GM23338 (cell line): ENCODE measurements at regions not wholly inside any gene's neighbourhood (a gene's known extent, or its start where the extent isn't known, plus 50 kb on each side); places are given as distances from the start of the nearest gene placed in this dataset.
A peak's percentile ranks its signal among the peaks of the same experiment; 100 is the strongest.

ENCODE experiments used
- ATAC-seq: fragments of 200-7000 bp; cut with Tn5 transposase; 3 replicates; pipeline ENCODE4 v1.9.1; 2020
- DNase-seq: peaks from one replicate; pipeline ENCODE4 v3.0.0-alpha.2; 2015; ENCODE audit warnings: low spot score
- H2AFZ ChIP-seq: fragments of 200-600 bp; sonication (generic); 2 replicates; pipeline ENCODE4 v1.8.0; 2016; ENCODE audit warnings: antibody characterized with exemption, mild to moderate bottlenecking, moderate library complexity
- H3F3A ChIP-seq: fragments of 200-600 bp; sonication (generic); replicated peaks from 2 replicates; pipeline ENCODE4 v1.8.0; 2017; ENCODE audit warnings: antibody characterized with exemption, mixed run types, low read depth
- H3K27ac ChIP-seq: fragments of 200-600 bp; sonication (generic); 2 replicates; pipeline ENCODE4 v1.6.1; 2016; ENCODE audit warnings: low read depth
- H3K27me3 ChIP-seq: fragments of 200-600 bp; sonication (generic); 2 replicates; pipeline ENCODE4 v1.8.0; 2016; ENCODE audit warnings: mild to moderate bottlenecking, mixed run types, moderate library complexity; ENCODE audit not compliant: insufficient read depth
- H3K36me3 ChIP-seq: fragments of 200-600 bp; sonication (generic); 2 replicates; pipeline ENCODE4 v1.8.0; 2016; ENCODE audit warnings: mild to moderate bottlenecking; ENCODE audit not compliant: insufficient read depth
- H3K4me1 ChIP-seq: fragments of 200-600 bp; sonication (generic); 2 replicates; pipeline ENCODE4 v1.8.0; 2016; ENCODE audit warnings: mild to moderate bottlenecking, moderate library complexity; ENCODE audit not compliant: insufficient read depth
- H3K4me2 ChIP-seq: fragments of 200-600 bp; sonication (generic); 2 replicates; pipeline ENCODE4 v1.7.1; 2017; ENCODE audit warnings: mixed run types
- H3K4me3 ChIP-seq: fragments of 200-600 bp; sonication (generic); 2 replicates; pipeline ENCODE4 v1.6.1; 2016; ENCODE audit warnings: mixed run types
- H3K79me2 ChIP-seq: fragments of 200-600 bp; sonication (generic); replicated peaks from 2 replicates; pipeline ENCODE4 v1.8.0; 2017; ENCODE audit warnings: mild to moderate bottlenecking; ENCODE audit not compliant: insufficient read depth
- H3K9me2 ChIP-seq: fragments of 200-600 bp; sonication (generic); 2 replicates; pipeline ENCODE4 v1.8.0; 2017; ENCODE audit not compliant: insufficient read depth
- H4K20me1 ChIP-seq: fragments of 200-600 bp; sonication (generic); replicated peaks from 2 replicates; pipeline ENCODE4 v1.8.0; 2017; ENCODE audit warnings: mild to moderate bottlenecking; ENCODE audit not compliant: insufficient read depth
- H3K27ac Mint-ChIP-seq: 2 replicates; pipeline ENCODE4 v1.8.0; 2020; ENCODE audit warnings: inconsistent platforms, mild to moderate bottlenecking, moderate library complexity, mixed read lengths
- H3K27me3 Mint-ChIP-seq: 3 replicates; pipeline ENCODE4 v1.8.0; 2022; ENCODE audit warnings: low read depth, mild to moderate bottlenecking, moderate library complexity, mixed read lengths, inconsistent platforms; ENCODE audit not compliant: insufficient read depth, poor library complexity
- H3K36me3 Mint-ChIP-seq: 3 replicates; pipeline ENCODE4 v1.8.0; 2021; ENCODE audit warnings: low read depth, mild to moderate bottlenecking, inconsistent platforms, moderate library complexity, mixed read lengths
- H3K4me1 Mint-ChIP-seq: 3 replicates; pipeline ENCODE4 v1.8.0; 2020; ENCODE audit warnings: mild to moderate bottlenecking, inconsistent platforms, mixed read lengths
- H3K4me3 Mint-ChIP-seq: 3 replicates; pipeline ENCODE4 v1.8.0; 2021; ENCODE audit warnings: moderate library complexity, mild to moderate bottlenecking, inconsistent platforms, mixed read lengths
- H3K9me3 Mint-ChIP-seq: 3 replicates; pipeline ENCODE4 v1.8.0; 2020; ENCODE audit warnings: moderate library complexity, mild to moderate bottlenecking, inconsistent platforms, mixed read lengths
- EZH2phosphoT487 ChIP-seq: fragments of 200-600 bp; sonication (generic); IDR thresholded peaks from one replicate; pipeline ENCODE4 v1.8.1; 2018; ENCODE audit warnings: antibody characterized with exemption; ENCODE audit not compliant: unreplicated experiment
- TF ChIP-seq, protein P1 (sequence below): fragments of 250-450 bp; sonication (Bioruptor Pico); IDR thresholded peaks from 2 replicates; pipeline ENCODE4 v1.5.0; 2020; ENCODE audit warnings: mild to moderate bottlenecking, moderate library complexity
- TF ChIP-seq, protein P2 (sequence below), 2 experiments: fragments of 200-600 bp in 1 of 2; sonication (generic) in 1 of 2; conservative IDR thresholded peaks; 2 replicates each; pipeline versions ENCODE4 v1.5.1 to v1.6.1; 2016 to 2017; ENCODE audit warnings: antibody characterized with exemption in 2 of 2, low read depth in 2 of 2, mild to moderate bottlenecking in 2 of 2, moderate library complexity in 1 of 2
- TF ChIP-seq, protein P3 (sequence below): IDR thresholded peaks from one replicate; pipeline ENCODE4 v1.6.1; 2018; ENCODE audit warnings: antibody characterized with exemption; ENCODE audit not compliant: unreplicated experiment

DNA sequence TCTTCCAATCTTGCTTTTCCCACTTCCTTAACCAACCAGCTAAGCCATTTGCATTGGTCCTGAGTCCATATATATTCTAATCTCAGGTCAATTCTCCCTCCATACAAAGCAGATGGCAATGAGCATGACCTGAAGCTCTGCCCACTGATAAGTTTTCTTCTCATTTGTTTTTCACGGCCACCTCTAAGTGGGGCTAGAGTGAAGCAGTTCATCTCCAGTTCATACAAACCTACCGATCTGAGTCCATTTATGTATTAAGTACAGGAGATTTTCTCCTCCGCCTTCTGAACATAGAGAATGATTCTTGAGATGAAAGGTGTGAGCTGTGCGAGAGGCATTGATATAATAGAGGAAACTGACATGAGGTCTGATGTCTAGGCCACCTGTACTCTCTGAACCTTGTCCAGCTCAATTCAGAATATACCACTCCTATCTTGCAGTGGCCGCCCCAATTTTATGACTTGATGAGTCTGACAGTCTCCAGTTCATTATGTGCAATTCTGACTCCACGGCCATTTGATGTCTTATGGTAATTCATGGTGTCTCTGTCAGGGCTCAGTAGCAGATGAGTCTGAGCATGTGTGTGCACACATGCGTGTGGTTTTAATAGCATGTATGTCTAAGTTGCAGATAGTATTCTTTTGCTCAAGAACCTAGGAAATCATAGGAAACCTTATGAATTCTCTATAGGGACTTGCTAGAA lies 329.8 kb downstream of the PMP22 start:
- H3K27ac Mint-ChIP-seq: no peak overlapping the region
- H3K36me3 Mint-ChIP-seq: no peaks in the 10 kb centered on the region
- no peak for ATAC-seq

More for the DNA sequence above, 329.8 kb downstream of the PMP22 start:
- no peak overlapping the region for H3K27ac ChIP-seq
- no peaks in the 10 kb centered on the region for H3K27me3 ChIP-seq
- Mint-ChIP-seq H3K9me3 (no peaks in the 10 kb centered on the region), H3K4me3 (no peak overlapping the region), H3K27me3 (no peaks in the 10 kb centered on the region), H3K4me1 (peaks cover 3% of the 10 kb centered on the region; the same call in 2 of the 3 replicates)
- DNase-seq: no peak
- H3K4me1 ChIP-seq: no peaks in the 10 kb centered on the region
- H3K36me3 ChIP-seq: no peaks in the 10 kb centered on the region
- H3K9me2 ChIP-seq: peaks cover 10% of the 10 kb centered on the region; the same call in 1 of the 2 replicates
- no peak overlapping the region for H3K4me2 ChIP-seq
- H4K20me1 ChIP-seq: no peaks in the 10 kb centered on the region
- TF ChIP-seq, protein P1, sequence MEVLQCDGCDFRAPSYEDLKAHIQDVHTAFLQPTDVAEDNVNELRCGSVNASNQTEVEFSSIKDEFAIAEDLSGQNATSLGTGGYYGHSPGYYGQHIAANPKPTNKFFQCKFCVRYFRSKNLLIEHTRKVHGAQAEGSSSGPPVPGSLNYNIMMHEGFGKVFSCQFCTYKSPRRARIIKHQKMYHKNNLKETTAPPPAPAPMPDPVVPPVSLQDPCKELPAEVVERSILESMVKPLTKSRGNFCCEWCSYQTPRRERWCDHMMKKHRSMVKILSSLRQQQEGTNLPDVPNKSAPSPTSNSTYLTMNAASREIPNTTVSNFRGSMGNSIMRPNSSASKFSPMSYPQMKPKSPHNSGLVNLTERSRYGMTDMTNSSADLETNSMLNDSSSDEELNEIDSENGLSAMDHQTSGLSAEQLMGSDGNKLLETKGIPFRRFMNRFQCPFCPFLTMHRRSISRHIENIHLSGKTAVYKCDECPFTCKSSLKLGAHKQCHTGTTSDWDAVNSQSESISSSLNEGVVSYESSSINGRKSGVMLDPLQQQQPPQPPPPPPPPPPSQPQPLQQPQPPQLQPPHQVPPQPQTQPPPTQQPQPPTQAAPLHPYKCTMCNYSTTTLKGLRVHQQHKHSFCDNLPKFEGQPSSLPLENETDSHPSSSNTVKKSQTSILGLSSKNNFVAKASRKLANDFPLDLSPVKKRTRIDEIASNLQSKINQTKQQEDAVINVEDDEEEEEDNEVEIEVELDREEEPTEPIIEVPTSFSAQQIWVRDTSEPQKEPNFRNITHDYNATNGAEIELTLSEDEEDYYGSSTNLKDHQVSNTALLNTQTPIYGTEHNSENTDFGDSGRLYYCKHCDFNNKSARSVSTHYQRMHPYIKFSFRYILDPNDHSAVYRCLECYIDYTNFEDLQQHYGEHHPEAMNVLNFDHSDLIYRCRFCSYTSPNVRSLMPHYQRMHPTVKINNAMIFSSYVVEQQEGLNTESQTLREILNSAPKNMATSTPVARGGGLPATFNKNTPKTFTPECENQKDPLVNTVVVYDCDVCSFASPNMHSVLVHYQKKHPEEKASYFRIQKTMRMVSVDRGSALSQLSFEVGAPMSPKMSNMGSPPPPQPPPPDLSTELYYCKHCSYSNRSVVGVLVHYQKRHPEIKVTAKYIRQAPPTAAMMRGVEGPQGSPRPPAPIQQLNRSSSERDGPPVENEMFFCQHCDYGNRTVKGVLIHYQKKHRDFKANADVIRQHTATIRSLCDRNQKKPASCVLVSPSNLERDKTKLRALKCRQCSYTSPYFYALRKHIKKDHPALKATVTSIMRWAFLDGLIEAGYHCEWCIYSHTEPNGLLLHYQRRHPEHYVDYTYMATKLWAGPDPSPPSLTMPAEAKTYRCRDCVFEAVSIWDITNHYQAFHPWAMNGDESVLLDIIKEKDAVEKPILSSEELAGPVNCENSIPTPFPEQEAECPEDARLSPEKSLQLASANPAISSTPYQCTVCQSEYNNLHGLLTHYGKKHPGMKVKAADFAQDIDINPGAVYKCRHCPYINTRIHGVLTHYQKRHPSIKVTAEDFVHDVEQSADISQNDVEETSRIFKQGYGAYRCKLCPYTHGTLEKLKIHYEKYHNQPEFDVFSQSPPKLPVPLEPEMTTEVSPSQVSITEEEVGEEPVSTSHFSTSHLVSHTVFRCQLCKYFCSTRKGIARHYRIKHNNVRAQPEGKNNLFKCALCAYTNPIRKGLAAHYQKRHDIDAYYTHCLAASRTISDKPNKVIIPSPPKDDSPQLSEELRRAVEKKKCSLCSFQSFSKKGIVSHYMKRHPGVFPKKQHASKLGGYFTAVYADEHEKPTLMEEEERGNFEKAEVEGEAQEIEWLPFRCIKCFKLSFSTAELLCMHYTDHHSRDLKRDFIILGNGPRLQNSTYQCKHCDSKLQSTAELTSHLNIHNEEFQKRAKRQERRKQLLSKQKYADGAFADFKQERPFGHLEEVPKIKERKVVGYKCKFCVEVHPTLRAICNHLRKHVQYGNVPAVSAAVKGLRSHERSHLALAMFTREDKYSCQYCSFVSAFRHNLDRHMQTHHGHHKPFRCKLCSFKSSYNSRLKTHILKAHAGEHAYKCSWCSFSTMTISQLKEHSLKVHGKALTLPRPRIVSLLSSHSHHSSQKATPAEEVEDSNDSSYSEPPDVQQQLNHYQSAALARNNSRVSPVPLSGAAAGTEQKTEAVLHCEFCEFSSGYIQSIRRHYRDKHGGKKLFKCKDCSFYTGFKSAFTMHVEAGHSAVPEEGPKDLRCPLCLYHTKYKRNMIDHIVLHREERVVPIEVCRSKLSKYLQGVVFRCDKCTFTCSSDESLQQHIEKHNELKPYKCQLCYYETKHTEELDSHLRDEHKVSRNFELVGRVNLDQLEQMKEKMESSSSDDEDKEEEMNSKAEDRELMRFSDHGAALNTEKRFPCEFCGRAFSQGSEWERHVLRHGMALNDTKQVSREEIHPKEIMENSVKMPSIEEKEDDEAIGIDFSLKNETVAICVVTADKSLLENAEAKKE: no peak
- no peak for TF ChIP-seq EZH2phosphoT487
- TF ChIP-seq, protein P2, sequence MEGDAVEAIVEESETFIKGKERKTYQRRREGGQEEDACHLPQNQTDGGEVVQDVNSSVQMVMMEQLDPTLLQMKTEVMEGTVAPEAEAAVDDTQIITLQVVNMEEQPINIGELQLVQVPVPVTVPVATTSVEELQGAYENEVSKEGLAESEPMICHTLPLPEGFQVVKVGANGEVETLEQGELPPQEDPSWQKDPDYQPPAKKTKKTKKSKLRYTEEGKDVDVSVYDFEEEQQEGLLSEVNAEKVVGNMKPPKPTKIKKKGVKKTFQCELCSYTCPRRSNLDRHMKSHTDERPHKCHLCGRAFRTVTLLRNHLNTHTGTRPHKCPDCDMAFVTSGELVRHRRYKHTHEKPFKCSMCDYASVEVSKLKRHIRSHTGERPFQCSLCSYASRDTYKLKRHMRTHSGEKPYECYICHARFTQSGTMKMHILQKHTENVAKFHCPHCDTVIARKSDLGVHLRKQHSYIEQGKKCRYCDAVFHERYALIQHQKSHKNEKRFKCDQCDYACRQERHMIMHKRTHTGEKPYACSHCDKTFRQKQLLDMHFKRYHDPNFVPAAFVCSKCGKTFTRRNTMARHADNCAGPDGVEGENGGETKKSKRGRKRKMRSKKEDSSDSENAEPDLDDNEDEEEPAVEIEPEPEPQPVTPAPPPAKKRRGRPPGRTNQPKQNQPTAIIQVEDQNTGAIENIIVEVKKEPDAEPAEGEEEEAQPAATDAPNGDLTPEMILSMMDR (conservative IDR thresholded peaks at IDR 0.05; ENCODE audit: low read depth in 2 of 2): peak in 1 of 2 experiments; percentile 25; a peak in 2 of 4 replicates
- TF ChIP-seq, protein P3, sequence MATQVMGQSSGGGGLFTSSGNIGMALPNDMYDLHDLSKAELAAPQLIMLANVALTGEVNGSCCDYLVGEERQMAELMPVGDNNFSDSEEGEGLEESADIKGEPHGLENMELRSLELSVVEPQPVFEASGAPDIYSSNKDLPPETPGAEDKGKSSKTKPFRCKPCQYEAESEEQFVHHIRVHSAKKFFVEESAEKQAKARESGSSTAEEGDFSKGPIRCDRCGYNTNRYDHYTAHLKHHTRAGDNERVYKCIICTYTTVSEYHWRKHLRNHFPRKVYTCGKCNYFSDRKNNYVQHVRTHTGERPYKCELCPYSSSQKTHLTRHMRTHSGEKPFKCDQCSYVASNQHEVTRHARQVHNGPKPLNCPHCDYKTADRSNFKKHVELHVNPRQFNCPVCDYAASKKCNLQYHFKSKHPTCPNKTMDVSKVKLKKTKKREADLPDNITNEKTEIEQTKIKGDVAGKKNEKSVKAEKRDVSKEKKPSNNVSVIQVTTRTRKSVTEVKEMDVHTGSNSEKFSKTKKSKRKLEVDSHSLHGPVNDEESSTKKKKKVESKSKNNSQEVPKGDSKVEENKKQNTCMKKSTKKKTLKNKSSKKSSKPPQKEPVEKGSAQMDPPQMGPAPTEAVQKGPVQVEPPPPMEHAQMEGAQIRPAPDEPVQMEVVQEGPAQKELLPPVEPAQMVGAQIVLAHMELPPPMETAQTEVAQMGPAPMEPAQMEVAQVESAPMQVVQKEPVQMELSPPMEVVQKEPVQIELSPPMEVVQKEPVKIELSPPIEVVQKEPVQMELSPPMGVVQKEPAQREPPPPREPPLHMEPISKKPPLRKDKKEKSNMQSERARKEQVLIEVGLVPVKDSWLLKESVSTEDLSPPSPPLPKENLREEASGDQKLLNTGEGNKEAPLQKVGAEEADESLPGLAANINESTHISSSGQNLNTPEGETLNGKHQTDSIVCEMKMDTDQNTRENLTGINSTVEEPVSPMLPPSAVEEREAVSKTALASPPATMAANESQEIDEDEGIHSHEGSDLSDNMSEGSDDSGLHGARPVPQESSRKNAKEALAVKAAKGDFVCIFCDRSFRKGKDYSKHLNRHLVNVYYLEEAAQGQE: no peak
- no peak overlapping the region for H3K4me3 ChIP-seq
- no peak overlapping the region for H2AFZ ChIP-seq
- H3K79me2 ChIP-seq: no peaks in the 10 kb centered on the region
- no peaks in the 10 kb centered on the region for H3F3A ChIP-seq
